ENCODE measurements at regions not wholly inside any gene's neighbourhood (a gene's known extent, or its start where the extent isn't known, plus 50 kb on each side); places are given as distances from the start of the nearest gene placed in this dataset.

GRCh38 chr6:90660931-90661330 lies 74.1 kb upstream of the MAP3K7 start:
- DNase-seq (ENCODE audit: low spot score) = no peak

- no peak for DNase-seq (ENCODE audit: low spot score)
Observed at GRCh38 chr6:90658497-90658896, 71.6 kb upstream of the MAP3K7 start.

- no peak for DNase-seq (ENCODE audit: low spot score)
Observed at GRCh38 chr6:90656325-90656724, 69.5 kb upstream of the MAP3K7 start.

GRCh38 chr6:90654806-90655205 lies 67.9 kb upstream of the MAP3K7 start:
- DNase-seq (ENCODE audit: low spot score) = no peak

GRCh38 chr6:90654166-90654565 lies 67.3 kb upstream of the MAP3K7 start:
- DNase-seq (ENCODE audit: low spot score) = no peak

- DNase-seq (ENCODE audit: low spot score) = no peak
Observed at GRCh38 chr6:90653750-90654149, 66.9 kb upstream of the MAP3K7 start.

- DNase-seq (ENCODE audit: low spot score) = no peak
Observed at GRCh38 chr6:90650041-90650940, 63.4 kb upstream of the MAP3K7 start.

- no peak for DNase-seq (ENCODE audit: low spot score)
Observed at GRCh38 chr6:90648873-90649272, 62.0 kb upstream of the MAP3K7 start.

GRCh38 chr6:90646940-90647339 lies 60.1 kb upstream of the MAP3K7 start:
- no peak for DNase-seq (ENCODE audit: low spot score)

GRCh38 chr6:90645634-90646033 lies 58.8 kb upstream of the MAP3K7 start:
- DNase-seq (ENCODE audit: low spot score) = no peak

- DNase-seq (ENCODE audit: low spot score) = no peak
Observed at GRCh38 chr6:90644492-90644891, 57.6 kb upstream of the MAP3K7 start.

GRCh38 chr6:90643381-90643780 lies 56.5 kb upstream of the MAP3K7 start:
- no peak for DNase-seq (ENCODE audit: low spot score)

- no peak for DNase-seq (ENCODE audit: low spot score)
Observed at GRCh38 chr6:90637320-90637719, 50.4 kb upstream of the MAP3K7 start.
